ENCODE measurements at regions not wholly inside any gene's neighbourhood (a gene's known extent, or its start where the extent isn't known, plus 50 kb on each side); places are given as distances from the start of the nearest gene placed in this dataset.

DNA sequence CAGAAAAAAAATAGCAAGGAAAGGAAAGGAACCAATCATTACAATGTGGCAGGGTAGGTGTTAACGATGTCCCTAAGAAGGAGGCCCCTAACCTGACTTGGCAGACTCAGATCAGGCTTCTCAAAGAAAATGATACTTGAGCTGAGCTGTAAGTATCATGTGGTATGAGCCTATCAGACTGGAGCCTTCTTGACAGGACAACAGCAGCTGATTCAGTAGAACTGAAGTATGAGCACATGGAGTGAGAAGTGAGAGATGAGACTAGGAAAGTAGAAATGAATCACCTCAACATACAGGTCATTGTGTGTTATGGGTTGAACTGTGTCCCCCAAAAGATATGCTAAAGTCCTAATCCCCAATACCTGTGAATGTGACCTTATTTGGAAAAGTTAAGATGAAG lies 66.3 kb downstream of the MTERF1 start:
- H3K9me3 Mint-ChIP-seq = peaks cover 3 to 17% (median 13%) of the 10 kb centered on the region in 3 donors
- no peaks in the 10 kb centered on the region for H3K36me3 ChIP-seq (ENCODE audit: control insufficient read depth in 2 of 2, extremely low read depth in 1 of 2, insufficient read depth in 1 of 2, low read length in 1 of 2)
- H3K4me1 ChIP-seq (ENCODE audit: control insufficient read depth in 1 of 2, extremely low read depth in 1 of 2, insufficient read depth in 2 of 2, low read length in 2 of 2) = no peaks in the 10 kb centered on the region
- H3K27me3 ChIP-seq (replicated peaks in 1 of 2; ENCODE audit: control insufficient read depth in 2 of 2, extremely low read depth in 1 of 2, insufficient read depth in 2 of 2, low read length in 1 of 2) = no peaks in the 10 kb centered on the region
- WGBS (ENCODE audit: insufficient coverage) = 40% methylated on average over 1 of the region's 1 CpG
- H3K27ac ChIP-seq (ENCODE audit: low read length) = no peak overlapping the region
- H3K4me1 Mint-ChIP-seq = no peaks in the 10 kb centered on the region
- no peak for ATAC-seq (replicated peaks in 1 of 4)
- H3K4me3 ChIP-seq (ENCODE audit: control insufficient read depth in 1 of 2, extremely low read depth in 1 of 2, low read length in 1 of 2) = no peak overlapping the region
- ChIA-PET POLR2A (no interaction called here), CTCF (interaction anchor here in 1 of 2 donors (1.1 kb wide), 1 partner anchor 16 kb away, joined by 4 read pairs; no protein-coding TSS in a partner anchor)
- no peak overlapping the region for H3K4me3 Mint-ChIP-seq
- H3K27me3 Mint-ChIP-seq = no peaks in the 10 kb centered on the region
- no peak overlapping the region for H3K27ac Mint-ChIP-seq
- peaks cover 14% of the 10 kb centered on the region for H3K36me3 Mint-ChIP-seq
- no peak for DNase-seq
- H3K9me3 ChIP-seq = no peaks in the 10 kb centered on the region
